ENCODE measurements at regions not wholly inside any gene's neighbourhood (a gene's known extent, or its start where the extent isn't known, plus 50 kb on each side); places are given as distances from the start of the nearest gene placed in this dataset.
"Not testable (repeated sequence)": the region's sequence is repeated elsewhere in the genome, so short reads cannot be mapped to it uniquely, and the experiment has no call there.

GRCh38 chr18:25494888-25495287 is 142.9 kb upstream of the ZNF521 start:
- no peak for DNase-seq (ENCODE audit: low read depth in 2 of 2)

GRCh38 chr18:25493401-25493800 is 141.4 kb upstream of the ZNF521 start:
- DNase-seq (ENCODE audit: low read depth in 2 of 2), result no peak

- DNase-seq (ENCODE audit: low read depth in 2 of 2), result no peak
Measured at GRCh38 chr18:25490316-25490715, 138.3 kb upstream of the ZNF521 start.

GRCh38 chr18:25473008-25473407 is 121.0 kb upstream of the ZNF521 start:
- DNase-seq (ENCODE audit: low read depth in 2 of 2), result no peak

GRCh38 chr18:25470756-25471524 is 119.0 kb upstream of the ZNF521 start:
- not testable (repeated sequence) for DNase-seq (ENCODE audit: low read depth in 2 of 2)

GRCh38 chr18:25470062-25470461 is 118.1 kb upstream of the ZNF521 start:
- no peak for DNase-seq (ENCODE audit: low read depth in 2 of 2)

- no peak for DNase-seq (ENCODE audit: low read depth in 2 of 2)
Measured at GRCh38 chr18:25469489-25469888, 117.5 kb upstream of the ZNF521 start.

- no peak for DNase-seq (ENCODE audit: low read depth in 2 of 2)
Measured at GRCh38 chr18:25467226-25467987, 115.4 kb upstream of the ZNF521 start.

- DNase-seq (ENCODE audit: low read depth in 2 of 2), result no peak
Measured at GRCh38 chr18:25465152-25465732, 113.3 kb upstream of the ZNF521 start.

GRCh38 chr18:25464227-25464626 is 112.3 kb upstream of the ZNF521 start:
- no peak for DNase-seq (ENCODE audit: low read depth in 2 of 2)

GRCh38 chr18:25463726-25464125 is 111.8 kb upstream of the ZNF521 start:
- DNase-seq (ENCODE audit: low read depth in 2 of 2), result no peak

GRCh38 chr18:25459814-25460213 is 107.8 kb upstream of the ZNF521 start:
- no peak for DNase-seq (ENCODE audit: low read depth in 2 of 2)

- DNase-seq (ENCODE audit: low read depth in 2 of 2), result no peak
Measured at GRCh38 chr18:25457601-25458000, 105.6 kb upstream of the ZNF521 start.

- DNase-seq (ENCODE audit: low read depth in 2 of 2), result no peak
Measured at GRCh38 chr18:25457126-25457525, 105.2 kb upstream of the ZNF521 start.

- no peak for DNase-seq (ENCODE audit: low read depth in 2 of 2)
Measured at GRCh38 chr18:25456334-25457010, 104.5 kb upstream of the ZNF521 start.

GRCh38 chr18:25455646-25456045 is 103.7 kb upstream of the ZNF521 start:
- no peak for DNase-seq (ENCODE audit: low read depth in 2 of 2)

- no peak for DNase-seq (ENCODE audit: low read depth in 2 of 2)
Measured at GRCh38 chr18:25455159-25455558, 103.2 kb upstream of the ZNF521 start.

- no peak for DNase-seq (ENCODE audit: low read depth in 2 of 2)
Measured at GRCh38 chr18:25454730-25455129, 102.8 kb upstream of the ZNF521 start.

GRCh38 chr18:25454270-25454659 is 102.3 kb upstream of the ZNF521 start:
- no peak for DNase-seq (ENCODE audit: low read depth in 2 of 2)

GRCh38 chr18:25453556-25454269 is 101.7 kb upstream of the ZNF521 start:
- DNase-seq (ENCODE audit: low read depth in 2 of 2), result no peak

GRCh38 chr18:25451077-25451658 is 99.2 kb upstream of the ZNF521 start:
- DNase-seq (ENCODE audit: low read depth in 2 of 2), result no peak
